ENCODE measurements at regions not wholly inside any gene's neighbourhood (a gene's known extent, or its start where the extent isn't known, plus 50 kb on each side); places are given as distances from the start of the nearest gene placed in this dataset.

DNA sequence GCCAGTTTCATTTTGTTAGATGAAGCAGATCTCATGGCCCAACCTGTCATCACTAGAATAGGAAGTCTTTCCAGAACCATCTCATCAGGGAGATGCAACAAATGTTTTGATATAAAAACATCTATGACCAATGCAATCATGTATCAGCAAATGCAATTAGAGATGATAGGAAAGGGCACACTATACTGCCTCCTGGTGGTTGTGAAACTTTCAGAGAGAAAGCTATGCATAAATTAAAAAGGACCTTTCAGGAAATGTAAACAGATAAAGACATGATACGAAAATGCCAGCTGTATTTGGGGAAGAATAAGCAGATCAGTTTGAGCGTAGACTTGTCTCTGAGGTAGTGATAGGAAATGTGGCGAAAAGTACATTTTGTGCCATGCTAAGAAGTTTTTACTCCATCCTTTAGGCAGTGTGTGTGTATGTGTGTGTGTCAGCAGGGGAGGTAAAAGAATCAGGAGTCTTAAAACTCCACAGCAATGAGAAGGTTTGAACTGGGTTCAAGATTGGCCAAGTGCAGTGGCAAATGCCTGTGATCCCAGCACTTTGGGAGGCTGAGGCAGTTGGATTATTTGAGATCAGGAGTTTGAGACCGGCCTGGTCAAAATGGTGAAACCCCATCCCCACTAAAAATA, 479.3 kb downstream of the CPS1 start:
- TF ChIP-seq, protein P1, sequence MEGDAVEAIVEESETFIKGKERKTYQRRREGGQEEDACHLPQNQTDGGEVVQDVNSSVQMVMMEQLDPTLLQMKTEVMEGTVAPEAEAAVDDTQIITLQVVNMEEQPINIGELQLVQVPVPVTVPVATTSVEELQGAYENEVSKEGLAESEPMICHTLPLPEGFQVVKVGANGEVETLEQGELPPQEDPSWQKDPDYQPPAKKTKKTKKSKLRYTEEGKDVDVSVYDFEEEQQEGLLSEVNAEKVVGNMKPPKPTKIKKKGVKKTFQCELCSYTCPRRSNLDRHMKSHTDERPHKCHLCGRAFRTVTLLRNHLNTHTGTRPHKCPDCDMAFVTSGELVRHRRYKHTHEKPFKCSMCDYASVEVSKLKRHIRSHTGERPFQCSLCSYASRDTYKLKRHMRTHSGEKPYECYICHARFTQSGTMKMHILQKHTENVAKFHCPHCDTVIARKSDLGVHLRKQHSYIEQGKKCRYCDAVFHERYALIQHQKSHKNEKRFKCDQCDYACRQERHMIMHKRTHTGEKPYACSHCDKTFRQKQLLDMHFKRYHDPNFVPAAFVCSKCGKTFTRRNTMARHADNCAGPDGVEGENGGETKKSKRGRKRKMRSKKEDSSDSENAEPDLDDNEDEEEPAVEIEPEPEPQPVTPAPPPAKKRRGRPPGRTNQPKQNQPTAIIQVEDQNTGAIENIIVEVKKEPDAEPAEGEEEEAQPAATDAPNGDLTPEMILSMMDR (IDR thresholded peaks at IDR 0.05; ENCODE audit: low read depth, low read length, missing control alignments), result peak; percentile 60
- H3K4me3 ChIP-seq (ENCODE audit: low read depth, low read length), result no peak overlapping the region
- DNase-seq (ENCODE audit: low read depth), result peak; percentile 15
- in situ Hi-C loops (cut with HindIII; ENCODE audit: low sequenced_read_pairs), result no loop called here

DNA sequence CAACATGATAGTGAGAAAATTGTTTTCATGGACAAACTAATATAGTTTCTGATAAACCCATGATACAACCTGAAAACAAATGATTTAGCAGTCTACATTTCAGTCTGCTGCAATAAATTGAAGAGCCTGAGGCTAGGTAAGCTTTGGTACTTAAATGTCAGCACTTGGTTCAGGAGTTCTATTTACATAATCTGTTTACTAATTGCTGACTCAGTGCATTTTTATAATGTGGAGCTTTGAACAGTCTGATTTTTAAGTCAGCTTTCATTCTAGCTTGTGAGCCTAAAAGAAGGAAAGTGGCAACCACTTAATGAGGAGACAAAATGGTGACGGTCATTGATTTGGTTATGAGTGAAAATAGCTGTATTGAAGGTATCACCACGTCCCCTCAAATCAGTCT, 488.6 kb downstream of the CPS1 start:
- in situ Hi-C loops (cut with HindIII; ENCODE audit: low sequenced_read_pairs), result no loop called here
- no peak for DNase-seq (ENCODE audit: low read depth)
- no peak overlapping the region for H3K4me3 ChIP-seq (ENCODE audit: low read depth, low read length)
- TF ChIP-seq, protein P1 (IDR thresholded peaks at IDR 0.05; ENCODE audit: low read depth, low read length, missing control alignments), result no peak

DNA sequence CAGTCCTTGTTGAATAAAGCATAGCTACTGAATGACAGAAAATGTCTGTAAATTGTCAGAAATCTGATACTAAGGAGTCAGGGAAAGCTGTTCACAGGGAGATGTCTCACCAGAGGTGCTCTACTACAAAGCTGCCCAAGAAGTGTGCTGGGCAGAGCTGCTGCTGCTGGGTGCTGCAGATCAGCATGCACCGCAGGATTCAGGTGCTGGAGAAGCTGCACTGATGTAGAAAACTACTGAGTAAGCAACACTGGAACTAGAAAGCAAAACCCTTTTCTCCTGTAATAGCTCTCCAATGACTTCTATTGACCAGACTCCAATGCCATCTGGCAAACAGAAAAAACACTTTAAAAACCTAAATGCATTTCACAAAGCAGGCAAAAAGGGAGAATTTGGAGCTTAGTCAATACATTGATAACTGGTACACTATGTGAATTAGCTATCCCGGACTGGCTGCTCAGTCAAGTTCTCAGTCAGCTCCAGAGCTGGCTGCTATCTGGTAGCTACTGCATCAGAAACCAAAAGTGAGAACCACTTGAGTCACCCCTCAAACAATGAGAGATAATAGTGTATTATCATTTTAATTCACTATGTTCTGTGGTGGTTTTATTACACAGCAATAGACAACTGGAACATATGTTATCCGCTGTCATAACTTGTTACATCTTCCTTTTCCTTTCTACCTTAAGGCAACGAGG, 493.1 kb downstream of the CPS1 start:
- TF ChIP-seq, protein P1 (IDR thresholded peaks at IDR 0.05; ENCODE audit: low read depth, low read length, missing control alignments), result no peak
- H3K4me3 ChIP-seq (ENCODE audit: low read depth, low read length), result no peak overlapping the region
- DNase-seq (ENCODE audit: low read depth), result no peak
- in situ Hi-C loops (cut with HindIII; ENCODE audit: low sequenced_read_pairs), result no loop called here

DNA sequence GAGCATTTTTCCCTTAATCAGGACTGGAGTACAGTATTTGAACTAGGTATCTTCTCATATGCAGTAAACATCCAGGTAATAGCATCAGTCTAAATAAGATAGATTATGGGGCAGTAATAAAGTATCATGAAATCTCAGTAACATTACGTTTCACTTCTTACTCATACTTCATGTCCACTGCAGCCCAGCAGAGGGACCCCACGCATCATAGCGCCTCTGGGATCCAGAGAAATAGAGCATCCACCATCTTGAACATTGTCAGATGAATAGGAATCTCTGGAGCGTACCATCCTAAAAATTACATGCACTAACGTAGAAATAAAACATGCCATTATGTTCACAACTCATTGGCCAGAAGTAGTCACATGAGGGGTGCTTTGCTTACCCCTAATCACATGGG, 499.0 kb downstream of the CPS1 start:
- in situ Hi-C loops (cut with HindIII; ENCODE audit: low sequenced_read_pairs), result no loop called here
- no peak overlapping the region for H3K4me3 ChIP-seq (ENCODE audit: low read depth, low read length)
- DNase-seq (ENCODE audit: low read depth), result no peak
- TF ChIP-seq, protein P1 (IDR thresholded peaks at IDR 0.05; ENCODE audit: low read depth, low read length, missing control alignments), result peak; percentile 9

DNA sequence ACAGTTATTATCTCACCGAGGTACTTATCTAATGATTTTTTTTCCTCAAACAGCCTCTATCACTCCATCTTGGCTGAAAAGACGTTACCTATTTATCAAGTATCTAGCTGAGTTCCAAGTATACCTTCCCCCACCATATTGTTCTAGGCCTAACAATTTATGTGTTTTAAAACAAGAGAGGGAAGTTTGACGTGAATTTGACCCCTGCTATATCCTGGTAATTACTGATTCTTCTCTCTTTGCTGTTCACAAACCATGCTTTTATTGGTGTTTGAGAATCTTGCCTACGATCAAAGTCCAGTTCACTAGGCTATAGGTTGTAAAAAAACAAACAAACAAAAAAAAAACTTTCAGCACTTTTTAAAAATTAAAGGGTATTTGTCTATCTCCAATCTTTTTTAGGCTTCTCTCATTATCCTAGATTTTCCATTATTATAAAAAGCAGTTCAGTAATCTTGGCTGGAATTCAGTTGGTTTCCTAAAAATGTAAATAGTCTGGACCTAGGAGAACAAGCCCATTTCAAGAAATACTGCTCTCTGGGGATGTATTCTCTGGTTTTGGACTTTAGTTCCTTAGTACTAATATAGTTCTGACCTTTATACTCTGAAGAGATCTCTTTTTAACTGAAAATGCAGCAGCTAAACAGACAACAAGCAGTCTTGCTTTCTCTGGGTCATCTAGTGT, 505.4 kb downstream of the CPS1 start:
- no peak overlapping the region for H3K4me3 ChIP-seq (ENCODE audit: low read depth, low read length)
- TF ChIP-seq, protein P1 (IDR thresholded peaks at IDR 0.05; ENCODE audit: low read depth, low read length, missing control alignments), result no peak
- DNase-seq (ENCODE audit: low read depth), result no peak
- in situ Hi-C loops (cut with HindIII; ENCODE audit: low sequenced_read_pairs), result no loop called here

DNA sequence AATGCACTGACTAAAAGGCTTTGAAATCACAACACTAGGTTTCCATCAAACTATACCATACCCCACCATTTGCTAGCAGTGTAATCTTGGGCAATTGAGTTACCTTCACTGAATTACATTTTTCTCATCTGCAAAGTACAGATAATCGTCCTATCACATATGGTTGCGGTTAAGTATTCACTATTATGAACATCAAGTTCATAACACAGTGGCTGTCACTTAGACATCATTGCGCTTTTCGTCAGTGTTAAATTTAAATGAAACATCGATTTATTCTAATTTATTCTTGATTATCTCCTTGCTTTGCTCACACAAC, 505.9 kb downstream of the CPS1 start:
- TF ChIP-seq, protein P1 (IDR thresholded peaks at IDR 0.05; ENCODE audit: low read depth, low read length, missing control alignments), result no peak
- in situ Hi-C loops (cut with HindIII; ENCODE audit: low sequenced_read_pairs), result no loop called here
- no peak for DNase-seq (ENCODE audit: low read depth)
- no peak overlapping the region for H3K4me3 ChIP-seq (ENCODE audit: low read depth, low read length)
